ENCODE measurements at regions not wholly inside any gene's neighbourhood (a gene's known extent, or its start where the extent isn't known, plus 50 kb on each side); places are given as distances from the start of the nearest gene placed in this dataset.
"Not testable (repeated sequence)": the region's sequence is repeated elsewhere in the genome, so short reads cannot be mapped to it uniquely, and the experiment has no call there.

DNA sequence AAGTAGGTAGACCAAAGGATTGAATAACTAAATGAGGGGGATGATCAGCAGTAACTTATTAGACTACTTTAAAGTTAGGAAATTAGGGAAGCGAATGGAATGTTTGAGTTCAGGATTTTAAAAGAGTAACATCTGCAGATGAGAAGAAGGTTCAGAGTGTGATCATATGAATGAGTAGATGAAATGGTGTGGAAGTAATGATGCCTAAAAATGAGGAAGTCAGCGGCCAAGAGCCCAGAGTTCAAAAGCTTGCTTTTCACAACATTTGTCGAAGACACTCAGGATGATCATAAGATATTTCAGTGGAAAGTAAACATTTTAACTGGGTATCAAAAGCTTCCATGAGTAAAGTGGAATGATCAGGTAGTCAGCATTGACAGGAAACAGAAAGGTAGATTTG lies 299.4 kb downstream of the LRRIQ3 start:
- H3K4me3 Mint-ChIP-seq, result no peak overlapping the region
- H3K36me3 Mint-ChIP-seq (ENCODE audit: low read depth), result no peaks in the 10 kb centered on the region
- ATAC-seq (no peak), DNase-seq (no peak)
- H3K4me1 Mint-ChIP-seq, result no peaks in the 10 kb centered on the region
- no peak overlapping the region for H3K27ac Mint-ChIP-seq
- H3K9me3 Mint-ChIP-seq, result no peaks in the 10 kb centered on the region
- no peaks in the 10 kb centered on the region for H3K27me3 Mint-ChIP-seq

DNA sequence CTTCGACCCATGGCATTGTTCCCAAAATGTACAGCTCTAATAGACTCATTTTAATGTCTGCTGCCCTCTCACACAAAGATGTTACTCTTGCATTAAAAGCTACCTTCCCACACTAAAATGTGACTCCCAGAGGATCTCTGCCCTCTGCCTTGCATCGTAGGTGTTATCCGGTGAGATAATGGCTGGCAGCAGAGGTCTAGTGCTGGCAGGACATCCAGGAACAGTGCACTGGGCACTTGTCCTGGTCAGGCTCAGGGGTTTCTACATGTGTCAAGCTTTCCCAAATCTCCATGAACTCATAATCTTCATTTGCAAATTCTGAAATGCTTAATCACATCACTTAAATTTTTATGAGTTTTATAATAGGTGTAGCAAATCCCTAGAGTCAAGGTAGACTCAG lies 310.6 kb downstream of the LRRIQ3 start:
- Mint-ChIP-seq H3K36me3 (ENCODE audit: low read depth) (no peaks in the 10 kb centered on the region), H3K4me3 (no peak overlapping the region), H3K27ac (no peak overlapping the region), H3K27me3 (no peaks in the 10 kb centered on the region), H3K9me3 (no peaks in the 10 kb centered on the region), H3K4me1 (no peaks in the 10 kb centered on the region)
- DNase-seq (no peak), ATAC-seq (no peak)

DNA sequence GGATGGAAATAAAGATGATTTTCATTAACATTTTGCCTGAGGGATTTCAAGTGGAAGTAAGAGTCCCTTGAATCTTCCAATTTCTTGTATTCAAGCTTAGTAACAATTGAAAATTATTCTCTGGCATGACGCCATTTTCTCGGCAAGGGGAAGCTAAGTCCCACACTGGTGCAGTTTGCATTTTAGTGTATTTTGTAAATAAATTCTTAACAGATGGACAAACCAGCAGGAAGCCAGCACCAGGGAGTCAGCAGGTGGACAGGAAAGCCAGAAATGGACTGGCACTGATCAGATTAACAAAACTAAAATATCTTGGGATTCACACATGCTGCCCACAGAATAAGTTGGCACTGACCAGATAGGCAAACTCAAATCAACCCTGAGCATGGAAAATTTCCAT lies 311.3 kb downstream of the LRRIQ3 start:
- Mint-ChIP-seq H3K27me3 (no peaks in the 10 kb centered on the region), H3K9me3 (no peaks in the 10 kb centered on the region), H3K36me3 (ENCODE audit: low read depth) (no peaks in the 10 kb centered on the region), H3K4me1 (no peaks in the 10 kb centered on the region), H3K4me3 (no peak overlapping the region), H3K27ac (no peak overlapping the region)
- ATAC-seq, result no peak
- DNase-seq, result no peak

DNA sequence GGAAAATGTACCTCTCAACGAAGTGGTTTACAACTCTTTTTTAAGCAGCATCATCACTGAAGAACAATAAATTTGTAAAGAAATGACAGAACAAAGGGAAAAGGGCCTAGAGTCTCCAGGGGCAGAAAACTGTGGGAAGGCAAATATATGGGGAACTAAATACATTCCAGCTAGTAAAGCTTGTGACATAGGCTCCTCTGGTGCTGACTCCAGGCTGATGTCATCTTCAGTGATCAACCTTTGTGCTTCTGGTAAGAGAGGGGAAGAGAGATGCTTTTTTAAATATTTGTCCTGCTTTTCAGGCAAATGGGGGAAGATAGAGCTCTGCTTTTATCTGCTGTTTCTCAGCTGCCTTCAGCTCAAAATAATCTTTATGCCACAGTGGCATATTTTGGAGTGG lies 323.2 kb downstream of the LRRIQ3 start:
- Mint-ChIP-seq H3K4me3 (no peak overlapping the region), H3K36me3 (ENCODE audit: low read depth) (no peaks in the 10 kb centered on the region), H3K27ac (no peak overlapping the region), H3K9me3 (no peaks in the 10 kb centered on the region), H3K27me3 (no peaks in the 10 kb centered on the region), H3K4me1 (no peaks in the 10 kb centered on the region)
- DNase-seq (no peak), ATAC-seq (no peak)

DNA sequence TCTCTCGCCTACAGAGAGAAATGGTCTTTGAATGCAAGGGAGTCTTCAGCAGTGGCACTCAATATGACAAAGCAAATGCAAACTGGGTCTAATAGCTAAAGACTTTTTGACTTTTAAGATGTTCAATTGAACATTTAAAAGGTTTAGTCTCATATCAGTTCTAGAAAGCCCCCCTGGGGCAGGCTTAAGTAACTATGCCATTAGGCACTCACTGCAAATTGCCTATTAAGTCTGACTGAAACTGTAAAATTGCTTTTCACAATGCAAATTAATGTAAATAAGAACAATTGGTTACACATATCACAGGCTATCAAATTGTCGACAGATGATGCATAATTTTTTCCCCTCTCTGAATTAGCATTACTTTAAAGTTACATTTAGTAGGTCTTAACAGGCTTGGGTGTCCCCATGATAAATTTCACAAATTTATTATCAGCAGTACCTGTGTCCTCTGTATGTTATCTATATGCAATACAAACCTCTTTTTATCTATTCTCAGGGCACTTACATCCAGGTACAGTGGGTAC lies 329.1 kb downstream of the LRRIQ3 start:
- ATAC-seq (no peak), DNase-seq (no peak)
- no peaks in the 10 kb centered on the region for H3K4me1 Mint-ChIP-seq
- H3K27ac Mint-ChIP-seq, result no peak overlapping the region
- no peaks in the 10 kb centered on the region for H3K36me3 Mint-ChIP-seq (ENCODE audit: low read depth)
- no peak overlapping the region for H3K4me3 Mint-ChIP-seq
- H3K27me3 Mint-ChIP-seq, result no peaks in the 10 kb centered on the region
- peaks cover 3% of the 10 kb centered on the region for H3K9me3 Mint-ChIP-seq

DNA sequence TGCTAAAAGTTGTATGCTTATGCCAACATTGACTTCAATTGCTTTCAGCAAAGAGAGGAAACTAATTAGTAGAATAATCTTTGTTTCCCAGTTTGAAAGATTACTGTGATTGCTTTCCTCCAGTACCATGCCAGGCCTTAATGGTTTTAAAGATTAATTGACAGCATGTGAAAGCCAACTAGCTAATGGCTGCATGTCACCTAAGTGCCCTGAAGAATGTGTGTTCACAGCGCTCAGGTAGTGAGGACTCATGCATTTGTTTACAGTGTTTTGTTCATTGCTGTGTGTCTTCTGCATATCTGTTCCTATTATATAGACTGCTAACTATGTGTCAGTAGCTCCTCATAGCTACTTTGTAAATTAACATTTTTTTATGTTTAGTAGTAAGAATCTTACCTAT lies 335.6 kb downstream of the LRRIQ3 start:
- H3K4me3 Mint-ChIP-seq, result no peak overlapping the region
- no peak overlapping the region for H3K27ac Mint-ChIP-seq
- H3K9me3 Mint-ChIP-seq, result no peaks in the 10 kb centered on the region
- H3K4me1 Mint-ChIP-seq, result no peaks in the 10 kb centered on the region
- DNase-seq (no peak), ATAC-seq (no peak)
- H3K36me3 Mint-ChIP-seq (ENCODE audit: low read depth), result no peaks in the 10 kb centered on the region
- no peaks in the 10 kb centered on the region for H3K27me3 Mint-ChIP-seq

DNA sequence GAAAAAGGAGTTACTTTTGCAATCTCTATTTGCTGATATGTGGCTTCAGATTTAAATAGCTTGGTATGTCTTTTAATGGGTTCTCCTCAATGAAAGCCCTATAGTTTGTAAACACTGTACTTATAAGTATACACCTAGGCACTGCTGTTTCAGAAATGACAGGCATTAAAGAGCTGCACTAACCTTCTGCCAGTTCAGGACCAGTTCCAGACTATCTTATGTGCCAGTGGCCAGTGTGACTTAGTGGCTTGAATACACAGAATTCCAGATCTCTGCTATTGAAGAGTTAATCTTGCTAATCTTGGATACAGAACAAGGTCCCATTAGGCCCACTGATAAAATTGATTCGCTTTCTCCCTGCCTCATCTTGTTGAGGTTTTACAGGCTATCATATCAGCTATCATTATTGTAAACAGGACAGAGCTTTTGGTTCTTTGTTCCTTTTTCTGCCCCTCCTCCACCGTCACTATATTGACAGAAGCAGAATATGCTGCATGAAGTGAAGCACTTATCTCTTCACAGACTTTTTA lies 337.5 kb downstream of the LRRIQ3 start:
- DNase-seq, result no peak

DNA sequence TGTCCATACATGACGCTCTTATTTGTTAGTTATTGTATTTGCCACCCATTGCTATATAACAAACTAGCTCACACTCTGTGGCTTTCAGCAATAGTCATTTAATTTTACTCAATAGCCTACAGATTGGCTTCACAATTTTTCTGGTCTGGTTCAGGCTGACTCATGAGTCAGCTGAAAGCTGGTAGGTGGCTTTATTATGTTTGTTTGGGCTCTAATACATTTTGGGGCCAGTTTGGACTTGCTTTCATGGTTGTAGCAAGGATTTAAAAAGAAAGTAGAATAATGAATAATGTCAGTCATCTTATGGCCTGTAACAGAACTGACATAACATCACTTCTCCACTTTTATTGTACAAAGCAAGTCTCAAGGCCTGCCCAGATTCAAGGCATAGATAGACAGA lies 338.7 kb downstream of the LRRIQ3 start:
- Mint-ChIP-seq H3K27me3 (no peaks in the 10 kb centered on the region), H3K27ac (no peak overlapping the region), H3K4me1 (no peaks in the 10 kb centered on the region), H3K4me3 (no peak overlapping the region), H3K36me3 (ENCODE audit: low read depth) (no peaks in the 10 kb centered on the region), H3K9me3 (no peaks in the 10 kb centered on the region)
- ATAC-seq (no peak), DNase-seq (no peak)

More for the DNA sequence above, 337.5 kb downstream of the LRRIQ3 start:
- Mint-ChIP-seq H3K36me3 (ENCODE audit: low read depth) (no peaks in the 10 kb centered on the region), H3K4me3 (no peak overlapping the region), H3K4me1 (no peaks in the 10 kb centered on the region), H3K9me3 (no peaks in the 10 kb centered on the region), H3K27ac (no peak overlapping the region), H3K27me3 (no peaks in the 10 kb centered on the region)
- ATAC-seq, result no peak

DNA sequence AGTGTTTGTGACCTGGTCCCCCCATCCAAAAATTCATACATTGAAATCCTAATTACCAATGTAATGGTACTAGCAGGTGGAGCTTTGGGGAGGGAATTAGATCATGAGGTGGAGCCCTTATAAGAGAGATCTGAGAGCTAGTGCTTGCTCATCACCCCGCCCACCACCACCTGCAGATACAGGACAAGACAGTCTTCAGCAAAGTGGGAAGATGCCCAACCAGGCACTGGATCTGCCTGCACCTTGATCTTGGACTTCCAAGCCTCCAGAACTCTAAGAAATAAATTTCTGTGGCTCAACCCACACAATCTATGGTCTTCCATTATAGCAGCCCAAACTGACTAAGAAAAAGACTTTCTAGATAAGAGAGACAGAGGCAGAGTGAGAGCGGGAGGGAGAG lies 343.4 kb downstream of the LRRIQ3 start:
- Mint-ChIP-seq H3K4me1 (no peaks in the 10 kb centered on the region), H3K36me3 (ENCODE audit: low read depth) (no peaks in the 10 kb centered on the region), H3K27me3 (no peaks in the 10 kb centered on the region), H3K9me3 (no peaks in the 10 kb centered on the region), H3K4me3 (no peak overlapping the region), H3K27ac (no peak overlapping the region)
- DNase-seq, result no peak
- no peak for ATAC-seq

DNA sequence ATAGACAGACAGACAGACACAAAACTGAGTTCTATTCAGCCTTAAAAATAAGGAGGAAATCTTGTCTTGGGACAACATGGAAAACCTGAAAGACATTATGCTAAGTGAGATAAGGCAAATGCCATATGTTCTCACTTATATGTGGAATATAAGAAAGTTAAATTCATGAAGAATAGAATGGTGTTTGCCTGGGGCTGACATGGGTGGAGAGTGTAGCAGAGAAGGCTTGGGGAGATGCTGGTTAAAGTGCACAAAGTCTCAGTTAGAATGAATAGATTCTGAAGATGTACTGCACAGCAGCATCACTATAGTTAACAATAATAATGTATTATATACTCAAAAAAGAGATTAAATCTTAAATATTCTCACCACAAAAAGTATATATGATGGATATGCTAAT lies 355.5 kb downstream of the LRRIQ3 start:
- Mint-ChIP-seq H3K36me3 (ENCODE audit: low read depth) (no peaks in the 10 kb centered on the region), H3K9me3 (no peaks in the 10 kb centered on the region), H3K27ac (no peak overlapping the region), H3K4me1 (no peaks in the 10 kb centered on the region), H3K27me3 (no peaks in the 10 kb centered on the region), H3K4me3 (no peak overlapping the region)
- ATAC-seq (no peak), DNase-seq (no peak)

DNA sequence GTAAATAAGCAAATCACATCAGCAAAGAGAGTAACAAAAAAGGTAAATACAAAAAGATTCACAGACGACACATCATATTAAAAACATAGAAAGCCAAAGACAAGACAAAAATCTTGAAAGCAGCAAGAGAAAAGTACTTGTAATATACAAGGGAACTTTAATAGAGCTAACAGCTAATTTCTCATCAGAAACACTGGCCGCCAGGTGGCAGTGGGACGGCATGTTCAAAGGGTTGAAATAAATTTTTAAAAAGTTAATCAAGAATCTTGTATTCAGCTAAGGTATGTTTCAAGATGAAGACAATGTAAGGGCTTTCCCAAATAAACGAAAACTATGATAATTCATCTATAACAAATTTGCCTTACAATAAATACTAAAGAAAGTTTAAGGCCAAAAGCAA lies 358.1 kb downstream of the LRRIQ3 start:
- Mint-ChIP-seq H3K36me3 (ENCODE audit: low read depth) (no peaks in the 10 kb centered on the region), H3K9me3 (no peaks in the 10 kb centered on the region), H3K4me3 (no peak overlapping the region), H3K4me1 (no peaks in the 10 kb centered on the region), H3K27ac (no peak overlapping the region), H3K27me3 (no peaks in the 10 kb centered on the region)
- no peak for ATAC-seq
- no peak for DNase-seq

DNA sequence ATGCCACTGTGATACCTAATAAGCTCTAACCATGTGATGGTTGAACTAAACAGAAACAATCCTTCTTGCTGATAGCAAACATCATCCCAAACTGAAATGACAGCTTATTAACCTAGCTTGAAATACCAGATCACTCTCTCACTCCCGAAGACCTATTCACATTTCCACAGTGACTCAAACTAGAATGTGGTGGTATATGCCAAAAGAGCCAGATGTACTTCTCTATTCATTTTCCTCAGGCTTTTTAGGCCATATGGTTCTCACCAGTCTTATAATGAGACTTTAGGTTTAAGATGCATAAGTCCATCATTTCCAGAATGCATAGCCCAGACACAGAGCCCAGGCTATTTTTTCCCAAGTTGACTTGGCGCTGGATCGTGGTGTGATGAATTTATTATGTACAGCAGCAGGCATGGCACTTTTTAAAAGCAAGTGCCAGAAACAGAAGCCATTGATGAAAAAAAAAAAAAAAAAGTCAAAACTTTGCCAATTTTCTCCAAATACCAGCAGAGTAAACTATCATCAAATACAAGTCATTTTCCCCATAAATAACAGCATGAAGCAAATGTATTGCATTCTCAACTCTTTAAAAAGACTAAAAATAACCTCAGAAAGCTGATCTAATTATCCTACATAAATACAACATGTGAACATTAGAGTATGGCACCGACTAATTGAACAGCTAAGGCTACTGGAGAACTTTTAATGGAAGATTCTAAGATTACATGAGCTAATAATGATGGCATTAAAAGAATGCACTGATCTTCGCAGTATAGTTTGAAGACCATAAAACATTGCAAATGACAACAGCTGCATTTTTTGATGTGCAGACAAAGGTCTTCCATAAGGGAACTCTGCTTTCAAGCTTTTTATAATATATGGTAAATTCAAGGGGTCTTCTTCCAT lies 365.4 kb downstream of the LRRIQ3 start:
- ATAC-seq, result no peak
- Mint-ChIP-seq H3K36me3 (ENCODE audit: low read depth) (no peaks in the 10 kb centered on the region), H3K9me3 (no peaks in the 10 kb centered on the region), H3K27ac (no peak overlapping the region), H3K27me3 (no peaks in the 10 kb centered on the region), H3K4me3 (no peak overlapping the region), H3K4me1 (no peaks in the 10 kb centered on the region)
- DNase-seq, result no peak

DNA sequence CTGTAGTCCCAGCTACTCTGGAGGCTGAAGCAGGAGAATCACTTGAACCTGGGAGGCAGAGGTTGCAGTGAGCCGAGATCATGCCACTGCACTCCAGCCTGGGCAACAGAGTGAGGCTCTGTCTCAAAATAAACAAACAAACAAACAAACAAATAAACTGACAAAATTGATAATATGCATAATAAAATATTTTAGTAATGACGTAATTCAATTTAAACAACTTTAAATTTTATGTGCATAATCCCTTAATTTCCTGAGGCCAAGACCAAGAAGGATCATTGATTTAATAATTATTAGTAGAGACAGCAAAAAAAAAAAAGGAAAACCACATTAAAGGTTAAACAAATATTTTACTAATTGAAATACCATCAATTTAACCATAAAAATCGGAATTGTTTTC lies 370.7 kb downstream of the LRRIQ3 start:
- H3K4me3 Mint-ChIP-seq; DNase-seq; H3K9me3 Mint-ChIP-seq; H3K27ac Mint-ChIP-seq; H3K36me3 Mint-ChIP-seq (ENCODE audit: low read depth); H3K4me1 Mint-ChIP-seq; ATAC-seq; H3K27me3 Mint-ChIP-seq: not testable (repeated sequence)

DNA sequence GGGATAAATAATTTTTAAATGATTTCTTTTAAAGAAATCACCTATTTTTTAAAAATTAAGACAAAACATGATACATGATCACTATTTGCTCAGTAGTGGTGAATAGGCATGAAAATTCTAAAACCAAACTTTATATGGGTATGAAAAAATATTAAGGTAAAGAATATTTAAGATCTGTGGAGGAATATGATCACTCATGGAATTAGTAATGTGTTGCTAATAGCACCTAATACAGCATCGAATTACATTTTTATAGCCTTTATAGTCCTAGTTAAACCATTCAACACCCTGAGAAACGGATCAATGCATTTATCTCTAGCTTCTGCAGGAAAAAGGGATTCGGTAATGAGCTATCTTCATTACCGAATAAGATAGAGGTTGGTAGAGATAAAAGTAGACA lies 373.9 kb downstream of the LRRIQ3 start:
- Mint-ChIP-seq H3K27ac (no peak overlapping the region), H3K27me3 (no peaks in the 10 kb centered on the region), H3K4me1 (no peaks in the 10 kb centered on the region), H3K4me3 (no peak overlapping the region), H3K36me3 (ENCODE audit: low read depth) (no peaks in the 10 kb centered on the region), H3K9me3 (no peaks in the 10 kb centered on the region)
- ATAC-seq (no peak), DNase-seq (no peak)

DNA sequence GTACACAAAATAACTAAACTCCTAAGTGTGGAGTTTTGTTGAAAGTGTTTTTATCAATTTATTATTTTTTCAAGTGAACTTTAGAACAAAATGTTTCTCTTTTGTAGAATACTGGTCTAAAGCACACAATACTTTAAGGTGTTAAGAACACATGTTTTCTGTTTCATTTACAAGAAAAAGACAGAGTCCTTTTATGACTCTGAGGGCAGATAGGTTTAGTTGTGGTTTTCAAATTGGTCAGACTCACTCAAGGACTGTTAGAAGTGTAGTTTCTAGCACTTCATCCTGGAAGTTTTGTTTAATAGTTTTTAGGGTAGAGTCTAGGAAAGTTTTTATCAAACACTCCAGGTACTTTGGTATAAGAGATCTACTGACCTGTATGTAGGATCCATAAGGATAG lies 376.5 kb downstream of the LRRIQ3 start:
- H3K27ac Mint-ChIP-seq, result no peak overlapping the region
- H3K4me3 Mint-ChIP-seq, result no peak overlapping the region
- no peak for ATAC-seq
- no peaks in the 10 kb centered on the region for H3K27me3 Mint-ChIP-seq
- no peaks in the 10 kb centered on the region for H3K36me3 Mint-ChIP-seq (ENCODE audit: low read depth)
- DNase-seq, result no peak
- peaks cover 3% of the 10 kb centered on the region for H3K9me3 Mint-ChIP-seq
- no peaks in the 10 kb centered on the region for H3K4me1 Mint-ChIP-seq

Measured in activated naive CD8-positive, alpha-beta T cell treated with anti-CD3 and anti-CD28 coated beads, Interleukin-2, amount 50 U/mL, for 24 hours (primary cell).